ENCODE measurements at regions not wholly inside any gene's neighbourhood (a gene's known extent, or its start where the extent isn't known, plus 50 kb on each side); places are given as distances from the start of the nearest gene placed in this dataset.

DNA sequence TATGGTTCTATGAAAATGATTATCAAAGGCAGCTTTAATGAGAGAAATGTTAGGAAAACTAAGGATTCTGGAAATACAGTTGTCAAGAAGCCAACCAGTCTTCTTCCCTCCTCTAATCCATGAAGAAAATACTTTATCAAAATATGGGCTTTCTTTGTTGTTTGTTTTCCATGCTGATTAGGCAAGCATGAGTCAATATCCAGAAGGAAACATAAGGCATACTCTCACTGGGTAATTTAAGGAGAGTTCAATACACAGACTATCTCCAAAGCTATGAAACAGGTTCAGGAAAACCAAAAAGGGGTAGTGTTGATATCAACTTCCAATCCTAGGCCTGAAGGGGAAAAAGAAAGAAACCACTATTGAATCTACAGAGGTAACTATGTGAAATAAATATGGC is 68.7 kb upstream of the CMC1 start:
- Histone ChIP-seq H3K4me2 (no peak overlapping the region), H2AFZ (no peak overlapping the region), H3K79me2 (no peaks in the 10 kb centered on the region), H3K4me3 (no peak overlapping the region), H3K36me3 (replicated peaks; ENCODE audit: insufficient read depth, low read depth) (no peaks in the 10 kb centered on the region), H3K27me3 (no peaks in the 10 kb centered on the region), H3K9me2 (replicated peaks; ENCODE audit: insufficient read depth) (no peaks in the 10 kb centered on the region), H3K4me1 (ENCODE audit: insufficient read depth) (no peaks in the 10 kb centered on the region), H3K9me3 (ENCODE audit: low read depth) (no peaks in the 10 kb centered on the region), H4K20me1 (ENCODE audit: insufficient read depth, poor library complexity, severe bottlenecking) (no peaks in the 10 kb centered on the region), H3K27ac (no peak overlapping the region)
- no peak for DNase-seq (ENCODE audit: low spot score)
- TF ChIP-seq, protein P1, sequence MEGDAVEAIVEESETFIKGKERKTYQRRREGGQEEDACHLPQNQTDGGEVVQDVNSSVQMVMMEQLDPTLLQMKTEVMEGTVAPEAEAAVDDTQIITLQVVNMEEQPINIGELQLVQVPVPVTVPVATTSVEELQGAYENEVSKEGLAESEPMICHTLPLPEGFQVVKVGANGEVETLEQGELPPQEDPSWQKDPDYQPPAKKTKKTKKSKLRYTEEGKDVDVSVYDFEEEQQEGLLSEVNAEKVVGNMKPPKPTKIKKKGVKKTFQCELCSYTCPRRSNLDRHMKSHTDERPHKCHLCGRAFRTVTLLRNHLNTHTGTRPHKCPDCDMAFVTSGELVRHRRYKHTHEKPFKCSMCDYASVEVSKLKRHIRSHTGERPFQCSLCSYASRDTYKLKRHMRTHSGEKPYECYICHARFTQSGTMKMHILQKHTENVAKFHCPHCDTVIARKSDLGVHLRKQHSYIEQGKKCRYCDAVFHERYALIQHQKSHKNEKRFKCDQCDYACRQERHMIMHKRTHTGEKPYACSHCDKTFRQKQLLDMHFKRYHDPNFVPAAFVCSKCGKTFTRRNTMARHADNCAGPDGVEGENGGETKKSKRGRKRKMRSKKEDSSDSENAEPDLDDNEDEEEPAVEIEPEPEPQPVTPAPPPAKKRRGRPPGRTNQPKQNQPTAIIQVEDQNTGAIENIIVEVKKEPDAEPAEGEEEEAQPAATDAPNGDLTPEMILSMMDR (IDR thresholded peaks at IDR 0.05; ENCODE audit: poor library complexity), result no peak
- TF ChIP-seq EZH2 (IDR thresholded peaks at IDR 0.05; ENCODE audit: borderline replicate concordance) (no peak), EZH2phosphoT487 (IDR thresholded peaks at IDR 0.05; ENCODE audit: low read depth, severe bottlenecking, unreplicated experiment) (no peak)

DNA sequence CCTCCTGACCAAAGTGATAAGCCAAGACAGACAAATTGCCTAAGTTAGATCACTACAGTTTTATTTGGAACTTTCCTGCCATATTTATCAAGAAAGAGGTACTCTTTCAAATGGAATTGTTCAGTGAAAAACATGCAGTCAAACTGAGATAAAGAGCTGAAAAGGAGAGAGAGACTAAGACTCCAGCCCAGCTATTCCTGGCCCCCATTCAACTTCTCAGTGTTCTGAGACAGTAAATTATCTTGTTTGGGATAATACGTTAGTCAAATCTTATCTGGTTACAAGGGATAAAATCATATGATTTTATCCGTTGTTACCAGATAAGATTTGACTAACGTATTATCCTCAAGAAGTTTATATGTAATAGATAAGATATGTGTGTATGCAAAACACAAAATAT is 67.6 kb upstream of the CMC1 start:
- no peaks in the 10 kb centered on the region for H3K9me3 ChIP-seq (ENCODE audit: low read depth)
- H3K79me2 ChIP-seq, result no peaks in the 10 kb centered on the region
- no peaks in the 10 kb centered on the region for H4K20me1 ChIP-seq (ENCODE audit: insufficient read depth, poor library complexity, severe bottlenecking)
- H3K4me2 ChIP-seq, result no peak overlapping the region
- H3K4me1 ChIP-seq (ENCODE audit: insufficient read depth), result no peaks in the 10 kb centered on the region
- TF ChIP-seq, protein P1 (IDR thresholded peaks at IDR 0.05; ENCODE audit: poor library complexity), result no peak
- no peak for TF ChIP-seq EZH2 (IDR thresholded peaks at IDR 0.05; ENCODE audit: borderline replicate concordance)
- TF ChIP-seq EZH2phosphoT487 (IDR thresholded peaks at IDR 0.05; ENCODE audit: low read depth, severe bottlenecking, unreplicated experiment), result no peak
- DNase-seq (ENCODE audit: low spot score), result no peak
- no peaks in the 10 kb centered on the region for H3K9me2 ChIP-seq (replicated peaks; ENCODE audit: insufficient read depth)
- no peak overlapping the region for H2AFZ ChIP-seq
- H3K4me3 ChIP-seq, result no peak overlapping the region
- no peaks in the 10 kb centered on the region for H3K27me3 ChIP-seq
- no peaks in the 10 kb centered on the region for H3K36me3 ChIP-seq (replicated peaks; ENCODE audit: insufficient read depth, low read depth)
- no peak overlapping the region for H3K27ac ChIP-seq
- WGBS (ENCODE audit: low lambda C conversion rate, missing lambda C conversion rate), result 31% methylated on average over 3 of the region's 3 CpGs

DNA sequence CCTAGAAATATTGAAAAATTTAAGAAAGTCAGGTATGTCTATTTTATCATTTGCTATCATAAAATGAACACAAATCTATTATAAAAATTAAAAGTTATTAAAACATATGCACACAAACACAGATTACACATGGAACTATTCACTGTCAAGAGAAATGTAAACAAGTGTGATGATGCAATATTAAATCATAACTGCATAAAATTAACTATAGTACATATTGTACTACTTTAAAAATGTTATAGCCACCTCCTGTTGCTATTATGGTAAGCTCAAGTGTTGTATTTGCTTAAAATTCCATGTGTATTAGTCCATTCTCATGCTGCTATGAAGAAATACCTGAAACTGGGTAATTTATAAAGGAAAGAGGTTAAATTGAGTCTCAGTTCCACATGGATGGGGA is 54.7 kb upstream of the CMC1 start:
- TF ChIP-seq EZH2 (IDR thresholded peaks at IDR 0.05; ENCODE audit: borderline replicate concordance) (no peak), EZH2phosphoT487 (IDR thresholded peaks at IDR 0.05; ENCODE audit: low read depth, severe bottlenecking, unreplicated experiment) (no peak)
- TF ChIP-seq, protein P1 (IDR thresholded peaks at IDR 0.05; ENCODE audit: poor library complexity), result no peak
- H3K9me2 ChIP-seq (replicated peaks; ENCODE audit: insufficient read depth), result no peaks in the 10 kb centered on the region
- H3K36me3 ChIP-seq (replicated peaks; ENCODE audit: insufficient read depth, low read depth), result no peaks in the 10 kb centered on the region
- no peak overlapping the region for H3K27ac ChIP-seq
- H3K4me3 ChIP-seq, result no peak overlapping the region
- no peak for DNase-seq (ENCODE audit: low spot score)
- H3K4me2 ChIP-seq, result no peak overlapping the region
- H3K79me2 ChIP-seq, result no peaks in the 10 kb centered on the region
- no peaks in the 10 kb centered on the region for H3K4me1 ChIP-seq (ENCODE audit: insufficient read depth)
- no peaks in the 10 kb centered on the region for H4K20me1 ChIP-seq (ENCODE audit: insufficient read depth, poor library complexity, severe bottlenecking)
- H3K9me3 ChIP-seq (ENCODE audit: low read depth), result no peaks in the 10 kb centered on the region
- no peaks in the 10 kb centered on the region for H3K27me3 ChIP-seq
- no peak overlapping the region for H2AFZ ChIP-seq

DNA sequence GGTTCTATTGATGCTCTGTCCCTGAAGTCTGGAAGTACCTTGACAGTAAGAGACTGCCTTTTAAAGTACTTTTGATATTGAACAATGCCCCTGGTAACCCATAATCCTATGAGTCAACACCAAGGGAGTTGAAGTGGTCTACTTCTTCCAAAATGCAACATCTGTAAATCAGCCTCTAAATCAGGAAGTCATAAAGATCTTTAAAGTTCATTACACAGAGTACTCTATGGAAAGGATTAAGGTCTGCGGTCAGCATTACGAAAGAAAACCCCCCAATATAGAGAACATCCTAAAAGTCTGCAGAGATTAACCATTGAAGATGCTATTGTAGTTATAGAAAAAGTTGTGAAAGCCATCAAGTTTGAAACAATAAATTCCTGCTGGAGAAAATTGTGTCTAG is 52.7 kb upstream of the CMC1 start:
- no peaks in the 10 kb centered on the region for H3K36me3 ChIP-seq (replicated peaks; ENCODE audit: insufficient read depth, low read depth)
- TF ChIP-seq EZH2 (IDR thresholded peaks at IDR 0.05; ENCODE audit: borderline replicate concordance), result no peak
- TF ChIP-seq EZH2phosphoT487 (IDR thresholded peaks at IDR 0.05; ENCODE audit: low read depth, severe bottlenecking, unreplicated experiment), result no peak
- TF ChIP-seq, protein P1 (IDR thresholded peaks at IDR 0.05; ENCODE audit: poor library complexity), result no peak
- no peaks in the 10 kb centered on the region for H3K9me2 ChIP-seq (replicated peaks; ENCODE audit: insufficient read depth)
- no peaks in the 10 kb centered on the region for H3K4me1 ChIP-seq (ENCODE audit: insufficient read depth)
- H2AFZ ChIP-seq, result no peak overlapping the region
- no peak overlapping the region for H3K4me2 ChIP-seq
- WGBS (ENCODE audit: low lambda C conversion rate, missing lambda C conversion rate), result 49% methylated on average over 2 of the region's 2 CpGs
- H3K27ac ChIP-seq, result no peak overlapping the region
- no peaks in the 10 kb centered on the region for H3K27me3 ChIP-seq
- H3K4me3 ChIP-seq, result no peak overlapping the region
- H4K20me1 ChIP-seq (ENCODE audit: insufficient read depth, poor library complexity, severe bottlenecking), result no peaks in the 10 kb centered on the region
- no peaks in the 10 kb centered on the region for H3K9me3 ChIP-seq (ENCODE audit: low read depth)
- DNase-seq (ENCODE audit: low spot score), result no peak
- H3K79me2 ChIP-seq, result no peaks in the 10 kb centered on the region

Measured in hepatocyte (in vitro differentiated cells).